ENCODE measurements at regions not wholly inside any gene's neighbourhood (a gene's known extent, or its start where the extent isn't known, plus 50 kb on each side); places are given as distances from the start of the nearest gene placed in this dataset.

GRCh38 chr4:117447925-117448324, 362.5 kb upstream of the TRAM1L1 start:
- no peak for DNase-seq

- DNase-seq = no peak
Observed at GRCh38 chr4:117455088-117455487, 369.7 kb upstream of the TRAM1L1 start.

- DNase-seq = no peak
Observed at GRCh38 chr4:117466388-117466787, 381.0 kb upstream of the TRAM1L1 start.

GRCh38 chr4:117467404-117467803, 382.0 kb upstream of the TRAM1L1 start:
- DNase-seq = no peak

- no peak for DNase-seq
Observed at GRCh38 chr4:117474987-117475386, 389.6 kb upstream of the TRAM1L1 start.

GRCh38 chr4:117477925-117478324, 392.5 kb upstream of the TRAM1L1 start:
- no peak for DNase-seq

GRCh38 chr4:117478702-117479101, 393.3 kb upstream of the TRAM1L1 start:
- no peak for DNase-seq

- no peak for DNase-seq
Observed at GRCh38 chr4:117479673-117480072, 394.3 kb upstream of the TRAM1L1 start.

- DNase-seq = peak; percentile 67
Observed at GRCh38 chr4:117481742-117482141, 396.4 kb upstream of the TRAM1L1 start.

GRCh38 chr4:117488692-117489091, 403.3 kb upstream of the TRAM1L1 start:
- DNase-seq = no peak

- no peak for DNase-seq
Observed at GRCh38 chr4:117489107-117489506, 403.7 kb upstream of the TRAM1L1 start.

GRCh38 chr4:117491516-117491915, 406.1 kb upstream of the TRAM1L1 start:
- DNase-seq = no peak

- no peak for DNase-seq
Observed at GRCh38 chr4:117495802-117496201, 410.4 kb upstream of the TRAM1L1 start.

- no peak for DNase-seq
Observed at GRCh38 chr4:117512414-117512813, 427.0 kb upstream of the TRAM1L1 start.

- no peak for DNase-seq
Observed at GRCh38 chr4:117514391-117515175, 429.2 kb upstream of the TRAM1L1 start.

GRCh38 chr4:117515921-117516320, 430.5 kb upstream of the TRAM1L1 start:
- no peak for DNase-seq

- DNase-seq = no peak
Observed at GRCh38 chr4:117527601-117528000, 442.2 kb upstream of the TRAM1L1 start.

GRCh38 chr4:117529401-117529800, 444.0 kb upstream of the TRAM1L1 start:
- DNase-seq = no peak

- DNase-seq = no peak
Observed at GRCh38 chr4:117533501-117533900, 448.1 kb upstream of the TRAM1L1 start.

GRCh38 chr4:117545039-117545438, 459.7 kb upstream of the TRAM1L1 start:
- DNase-seq = no peak

GRCh38 chr4:117549524-117549923, 464.1 kb upstream of the TRAM1L1 start:
- no peak for DNase-seq

- no peak for DNase-seq
Observed at GRCh38 chr4:117550085-117550484, 464.7 kb upstream of the TRAM1L1 start.

- peak; percentile 25 for DNase-seq
Observed at GRCh38 chr4:117560329-117560728, 474.0 kb upstream of the NDST3 start.

- DNase-seq = no peak
Observed at GRCh38 chr4:117574085-117574484, 460.2 kb upstream of the NDST3 start.

GRCh38 chr4:117575850-117576249, 458.4 kb upstream of the NDST3 start:
- DNase-seq = no peak

All from fibroblast of skin of right biceps (primary cell).